Stimulated activated CD4-positive, alpha-beta T cell treated with anti-CD3 and anti-CD28 coated beads, Interleukin-12 subunit alpha, Interleukin-12 subunit beta, amount 100 ng/mL, for 48 hours (primary cell): ENCODE measurements at regions not wholly inside any gene's neighbourhood (a gene's known extent, or its start where the extent isn't known, plus 50 kb on each side); places are given as distances from the start of the nearest gene placed in this dataset.

Experiments used
- DNase-seq, 3 donors: peaks; one replicate each; pipeline ENCODE4 v3.0.0-alpha.2; 2020; ENCODE audit warnings: low read depth in 2 of 3, low spot score in 1 of 3

DNA sequence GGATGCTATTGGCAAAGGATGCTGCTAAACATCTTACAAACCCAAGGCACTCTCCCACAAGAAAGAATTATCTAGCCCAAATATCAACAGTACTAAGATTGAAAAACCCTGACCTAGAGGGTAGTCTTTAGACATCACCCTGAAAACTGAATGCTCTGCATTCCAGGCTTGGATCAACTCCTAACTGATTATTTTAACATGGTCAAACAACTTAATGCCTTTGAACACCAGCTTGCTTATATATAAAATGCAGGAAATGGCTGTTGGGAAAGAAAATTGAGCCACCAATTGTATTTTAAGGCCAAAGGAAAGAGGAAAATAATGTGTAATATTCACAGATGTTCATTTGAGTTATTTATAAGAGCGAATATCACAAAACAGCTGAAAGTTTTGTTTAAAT lies 72.2 kb upstream of the C1orf87 start:
- DNase-seq, result no peak

DNA sequence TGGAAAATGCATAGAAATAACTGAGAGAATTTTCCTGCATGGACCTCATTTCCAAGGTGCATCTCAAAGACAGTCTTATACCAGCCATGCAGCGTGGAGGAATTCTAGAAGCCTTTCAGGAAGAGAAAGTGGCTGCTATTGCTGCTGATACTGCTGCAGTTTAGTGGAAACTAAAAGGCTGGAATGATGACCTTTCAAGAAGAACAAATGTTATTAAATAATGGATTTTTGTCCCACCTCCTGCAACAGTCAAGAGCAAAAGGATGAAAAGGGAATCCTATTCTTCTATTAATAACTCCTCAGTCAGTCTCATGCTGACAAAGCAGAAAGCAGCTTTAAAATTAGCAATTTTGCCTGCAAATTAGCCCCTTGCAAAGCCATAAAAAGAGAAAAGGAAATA lies 68.2 kb upstream of the C1orf87 start:
- no peak for DNase-seq

DNA sequence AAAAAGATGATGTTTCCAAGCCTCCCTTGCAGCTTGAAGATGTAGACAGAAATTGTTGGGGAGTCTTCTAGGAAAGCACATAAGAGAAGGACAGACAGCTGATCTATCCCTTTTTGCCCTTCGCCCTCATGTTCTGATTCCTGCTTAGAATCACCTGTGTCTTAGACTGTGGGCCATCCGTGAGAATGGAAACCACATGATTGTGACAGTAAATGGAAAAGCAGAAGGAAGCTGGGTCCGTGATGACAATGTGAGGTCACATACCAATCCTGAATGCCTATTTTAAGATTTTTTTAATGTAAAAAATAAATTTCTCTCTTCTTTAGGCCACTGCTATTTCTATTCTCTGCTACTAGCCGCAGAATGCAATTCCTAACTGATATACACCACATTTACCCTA lies 67.7 kb upstream of the C1orf87 start:
- no peak for DNase-seq

DNA sequence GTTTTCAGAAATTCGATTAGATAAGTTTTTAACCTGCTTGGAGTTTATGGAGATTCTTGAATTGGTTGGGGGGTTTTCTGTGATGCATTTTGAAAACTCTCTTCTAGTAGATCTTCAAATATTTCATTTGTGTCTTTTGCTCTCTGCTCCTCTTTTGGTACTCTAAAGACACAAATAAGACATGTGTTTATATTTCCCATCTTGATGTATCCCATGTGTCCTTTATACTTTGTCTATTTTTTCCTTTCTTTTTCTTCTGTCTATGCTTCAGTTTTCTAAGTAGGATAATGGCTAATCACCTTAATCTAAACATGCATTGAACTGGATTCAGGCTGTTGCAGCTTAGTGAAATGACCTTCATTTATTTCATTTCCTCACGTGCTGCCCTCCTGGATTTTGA lies 63.8 kb upstream of the C1orf87 start:
- no peak for DNase-seq

DNA sequence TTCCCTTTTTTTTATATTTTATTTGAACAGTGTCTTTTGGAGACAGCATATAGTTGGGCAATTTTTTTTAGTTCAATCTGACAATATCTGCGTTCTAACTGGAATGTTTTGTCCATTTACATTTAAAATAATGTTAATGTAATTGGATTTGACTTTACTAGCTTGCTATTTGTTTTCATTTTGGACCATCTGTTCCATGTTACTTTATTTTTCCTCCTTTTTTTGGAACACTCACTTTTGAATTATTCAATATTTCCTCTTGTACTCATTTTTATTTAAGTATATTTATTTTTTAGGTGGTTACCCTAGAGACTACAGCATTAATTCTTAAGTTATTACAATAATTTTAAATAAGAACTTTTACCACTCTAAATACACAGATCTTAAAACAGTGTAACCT lies 62.8 kb upstream of the C1orf87 start:
- DNase-seq, result no peak

DNA sequence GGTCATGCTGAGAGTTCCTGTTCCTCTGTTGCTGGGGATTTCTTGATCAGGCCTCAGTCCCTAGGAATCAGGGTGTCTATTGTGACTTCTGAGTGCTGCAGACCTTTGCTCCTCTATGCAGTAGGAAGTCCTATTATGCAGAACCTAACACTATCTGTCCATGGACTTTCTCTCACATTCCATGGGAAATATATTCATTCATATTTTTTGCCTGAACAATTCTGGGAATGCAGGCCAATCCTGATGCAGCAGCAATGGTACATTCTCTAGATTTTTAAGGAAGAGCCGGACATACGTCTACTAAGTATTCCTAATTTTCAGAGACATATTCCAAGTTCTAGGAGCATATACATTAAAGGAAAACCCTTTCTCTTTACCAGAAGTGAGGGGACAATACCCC lies 61.1 kb upstream of the C1orf87 start:
- DNase-seq, result no peak

DNA sequence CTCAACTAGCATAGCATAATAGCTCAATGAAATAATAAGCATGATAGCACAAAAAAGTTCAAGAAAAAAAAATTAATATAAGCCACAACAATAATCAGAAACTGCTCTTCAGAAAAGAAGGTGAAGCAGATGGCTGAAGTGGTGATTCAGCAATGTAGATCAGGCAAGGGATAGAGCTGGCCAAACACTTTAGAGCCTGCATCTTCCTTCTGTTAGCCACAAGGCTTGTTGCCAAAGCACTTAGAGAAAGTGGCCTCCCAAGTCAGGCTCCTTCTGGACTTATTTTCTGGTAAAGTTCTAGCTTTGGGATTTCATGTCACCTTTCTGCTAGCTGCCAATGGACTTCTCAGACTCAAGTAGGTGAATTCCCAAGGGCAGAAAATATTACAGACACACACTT lies 60.3 kb upstream of the C1orf87 start:
- DNase-seq, result no peak

DNA sequence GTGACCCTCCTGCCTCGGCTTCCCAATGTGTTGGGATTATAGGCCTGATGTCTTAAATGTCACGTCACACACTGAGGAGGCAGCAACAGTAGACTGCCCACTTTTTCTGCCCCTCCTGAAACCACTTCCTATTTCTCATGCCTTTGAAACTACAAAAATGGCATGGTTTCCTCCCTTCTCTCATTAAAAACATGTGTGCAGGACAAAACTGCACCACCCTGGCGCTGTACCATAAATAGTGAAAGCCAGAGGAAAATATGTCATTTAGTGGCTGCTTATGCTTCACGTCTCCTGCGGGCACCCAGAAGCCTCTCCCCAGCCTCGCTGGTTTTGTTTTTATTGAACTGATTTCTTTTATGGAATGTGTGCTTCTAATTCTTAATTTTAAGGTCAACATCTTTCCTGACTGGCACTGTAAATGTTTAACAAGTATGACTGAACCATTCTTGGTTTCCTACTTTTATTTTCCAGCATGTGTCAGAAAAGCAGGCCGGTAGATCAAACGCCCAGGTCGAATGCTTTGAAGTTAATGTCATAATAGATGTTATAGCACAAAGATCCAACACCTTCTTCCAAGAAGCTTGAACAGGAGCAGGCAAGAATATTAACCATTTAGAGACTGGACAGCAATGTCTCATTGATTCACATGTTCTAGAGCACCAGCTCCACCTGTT lies 59.6 kb upstream of the C1orf87 start:
- no peak for DNase-seq

DNA sequence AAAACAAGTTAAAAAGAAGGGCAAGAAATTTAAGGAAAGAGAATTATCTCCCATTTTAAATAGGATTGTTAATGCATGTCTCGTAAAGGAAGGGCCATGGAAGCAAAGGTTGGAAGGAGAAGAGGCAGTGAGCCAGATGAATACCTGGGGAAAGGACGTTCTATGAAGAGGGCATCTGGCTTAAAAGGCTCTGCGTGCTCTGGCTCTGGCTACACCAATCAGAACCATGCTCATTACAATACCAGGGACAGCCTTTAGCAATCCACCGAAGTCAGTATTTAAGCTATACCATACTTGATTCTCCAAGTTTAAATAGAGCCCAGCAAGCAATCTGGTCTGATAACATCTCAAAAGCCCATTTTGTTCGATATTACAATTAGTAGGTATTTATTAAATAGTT lies 58.5 kb upstream of the C1orf87 start:
- no peak for DNase-seq

DNA sequence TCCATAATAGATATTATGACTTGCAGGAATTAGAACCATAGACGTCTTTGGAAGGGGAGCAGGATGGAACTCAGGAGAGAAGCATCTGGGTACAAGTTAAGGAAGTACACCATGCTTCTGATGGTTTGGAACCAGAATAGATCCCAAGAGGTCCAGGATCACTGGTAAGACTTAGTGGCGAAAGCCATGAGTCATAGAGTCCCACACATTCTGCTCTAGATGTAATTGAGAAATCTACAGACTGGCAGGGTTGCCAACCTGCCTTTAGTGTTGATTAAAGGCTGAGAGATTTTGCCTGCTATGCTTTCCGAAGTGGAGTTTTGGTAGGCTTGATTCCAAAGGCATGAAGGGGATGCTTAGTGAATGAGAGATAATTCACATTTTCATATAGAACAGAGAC lies 57.1 kb upstream of the C1orf87 start:
- DNase-seq, result no peak

DNA sequence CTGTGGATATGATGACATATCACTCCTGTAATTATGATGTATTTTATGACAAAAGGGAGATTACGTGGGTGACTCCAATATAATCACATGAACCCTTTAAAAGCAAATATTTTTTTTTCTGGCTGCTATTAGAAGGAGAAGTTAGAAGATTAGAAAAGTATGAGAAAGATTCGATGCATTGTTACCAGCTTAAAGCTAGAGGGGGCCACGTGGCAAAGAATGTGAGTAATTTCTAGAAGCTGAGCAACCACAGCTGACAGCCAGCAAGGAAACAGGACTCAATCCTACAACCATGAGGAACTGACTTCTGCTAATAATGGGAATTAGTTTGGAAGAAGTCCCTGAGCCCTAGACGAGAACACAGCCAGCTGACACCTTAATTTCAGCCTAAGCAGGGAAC lies 56.3 kb upstream of the C1orf87 start:
- DNase-seq, result no peak

DNA sequence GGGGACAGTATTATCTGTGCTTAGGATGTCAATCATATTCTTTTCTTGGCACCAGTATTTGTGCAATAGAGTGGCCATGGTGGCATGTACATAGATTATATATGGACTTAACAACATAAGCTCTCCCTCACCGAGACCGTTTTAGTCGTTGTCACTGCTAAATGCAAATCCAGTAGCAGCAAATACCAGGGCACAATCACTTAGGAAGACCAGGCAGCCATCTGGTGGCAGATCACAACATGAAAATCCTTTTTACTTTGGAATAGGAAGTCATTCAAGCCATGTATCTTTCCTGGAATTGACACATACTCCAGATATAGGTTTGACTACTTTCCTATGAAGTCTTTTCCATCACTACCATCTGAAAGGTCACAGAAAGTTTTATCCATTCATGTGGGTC lies 53.2 kb upstream of the C1orf87 start:
- DNase-seq, result no peak
